Osteoblast (primary cell): ENCODE measurements at regions not wholly inside any gene's neighbourhood (a gene's known extent, or its start where the extent isn't known, plus 50 kb on each side); places are given as distances from the start of the nearest gene placed in this dataset.

Source experiments
- DNase-seq: peaks from one replicate; pipeline ENCODE4 v3.0.0; 2011; ENCODE audit warnings: low spot score, mixed read lengths; ENCODE audit not compliant: insufficient read length; ENCODE audit errors: missing footprints
- H2AFZ ChIP-seq: 2 replicates; pipeline ENCODE4 v1.6.0; 2011; ENCODE audit warnings: mild to moderate bottlenecking, low read length
- H3K27ac ChIP-seq: 2 replicates; pipeline ENCODE4 v1.5.1; 2011; ENCODE audit warnings: mild to moderate bottlenecking, low read depth, low read length, moderate library complexity
- H3K27me3 ChIP-seq: 2 replicates; pipeline ENCODE4 v1.6.0; 2012; ENCODE audit warnings: mild to moderate bottlenecking, control low read depth, inconsistent platforms, low read length, moderate library complexity; ENCODE audit not compliant: insufficient read depth
- H3K36me3 ChIP-seq: 2 replicates; pipeline ENCODE4 v1.5.1; 2011; ENCODE audit warnings: mild to moderate bottlenecking, low read length, control low read depth, moderate library complexity; ENCODE audit not compliant: insufficient read depth
- H3K4me1 ChIP-seq: 2 replicates; pipeline ENCODE4 v1.5.1; 2011; ENCODE audit warnings: mild to moderate bottlenecking, low read length, control low read depth, moderate library complexity; ENCODE audit not compliant: insufficient read depth
- H3K4me2 ChIP-seq: 2 replicates; pipeline ENCODE4 v1.6.0; 2011; ENCODE audit warnings: mild to moderate bottlenecking, low read length; ENCODE audit not compliant: insufficient read depth
- H3K4me3 ChIP-seq: fragments of 200-600 bp; sonication (generic); 3 replicates; pipeline ENCODE4 v1.5.1; 2012; ENCODE audit warnings: mild to moderate bottlenecking, low read length, inconsistent platforms; ENCODE audit not compliant: insufficient read depth
- H3K79me2 ChIP-seq: 2 replicates; pipeline ENCODE4 v1.6.0; 2012; ENCODE audit warnings: mild to moderate bottlenecking, low read length, control low read depth, inconsistent platforms; ENCODE audit not compliant: insufficient read depth
- H3K9me3 ChIP-seq: 2 replicates; pipeline ENCODE4 v1.5.1; 2011; ENCODE audit warnings: low read depth, low read length, control low read depth
- H4K20me1 ChIP-seq: 2 replicates; pipeline ENCODE4 v1.6.0; 2012; ENCODE audit warnings: mild to moderate bottlenecking, low read length, control low read depth; ENCODE audit not compliant: insufficient read depth
- CTCF ChIP-seq: IDR thresholded peaks from 2 replicates; pipeline ENCODE4 v1.5.1; 2011; ENCODE audit warnings: mild to moderate bottlenecking, low read depth, low read length, moderate library complexity; ENCODE audit errors: extremely low read depth

GRCh38 chr5:105640328-105640727 lies 2030.4 kb downstream of the EFNA5 start:
- no peak for DNase-seq
- TF ChIP-seq CTCF, result no peak

GRCh38 chr5:105639511-105639910 lies 2031.2 kb downstream of the EFNA5 start:
- Histone ChIP-seq H3K4me2 (no peak overlapping the region), H3K79me2 (no peaks in the 10 kb centered on the region), H3K9me3 (peaks cover 2% of the 10 kb centered on the region), H3K36me3 (no peaks in the 10 kb centered on the region), H3K27me3 (no peaks in the 10 kb centered on the region), H3K4me3 (no peak overlapping the region), H3K4me1 (no peaks in the 10 kb centered on the region), H3K27ac (no peak overlapping the region), H4K20me1 (no peaks in the 10 kb centered on the region), H2AFZ (no peak overlapping the region)
- TF ChIP-seq CTCF, result no peak
- no peak for DNase-seq

More at GRCh38 chr5:105640328-105640727, 2030.4 kb downstream of the EFNA5 start:
- Histone ChIP-seq H3K4me1 (no peaks in the 10 kb centered on the region), H2AFZ (no peak overlapping the region), H3K27ac (no peak overlapping the region), H3K27me3 (no peaks in the 10 kb centered on the region), H3K9me3 (peaks cover 2% of the 10 kb centered on the region), H3K79me2 (no peaks in the 10 kb centered on the region), H4K20me1 (no peaks in the 10 kb centered on the region), H3K4me2 (no peak overlapping the region), H3K36me3 (no peaks in the 10 kb centered on the region), H3K4me3 (no peak overlapping the region)

GRCh38 chr5:105639068-105639467 lies 2031.7 kb downstream of the EFNA5 start:
- Histone ChIP-seq H3K4me3 (no peak overlapping the region), H3K4me2 (no peak overlapping the region), H3K27ac (no peak overlapping the region), H3K79me2 (no peaks in the 10 kb centered on the region), H4K20me1 (no peaks in the 10 kb centered on the region), H3K4me1 (no peaks in the 10 kb centered on the region), H3K27me3 (no peaks in the 10 kb centered on the region), H3K9me3 (peaks cover 2% of the 10 kb centered on the region), H2AFZ (no peak overlapping the region), H3K36me3 (no peaks in the 10 kb centered on the region)
- peak; percentile 31 for DNase-seq
- TF ChIP-seq CTCF, result no peak

GRCh38 chr5:105638437-105638836 lies 2032.3 kb downstream of the EFNA5 start:
- H3K27ac ChIP-seq, result no peak overlapping the region
- no peaks in the 10 kb centered on the region for H3K4me1 ChIP-seq
- no peak for TF ChIP-seq CTCF
- H3K36me3 ChIP-seq, result no peaks in the 10 kb centered on the region
- H3K4me3 ChIP-seq, result no peak overlapping the region
- peak; percentile 3 for DNase-seq
- H2AFZ ChIP-seq, result no peak overlapping the region
- H3K9me3 ChIP-seq, result peaks cover 2% of the 10 kb centered on the region
- H3K4me2 ChIP-seq, result no peak overlapping the region
- H3K27me3 ChIP-seq, result no peaks in the 10 kb centered on the region
- H4K20me1 ChIP-seq, result no peaks in the 10 kb centered on the region
- no peaks in the 10 kb centered on the region for H3K79me2 ChIP-seq
